HL-60/S4 (cell line): ENCODE measurements at regions not wholly inside any gene's neighbourhood (a gene's known extent, or its start where the extent isn't known, plus 50 kb on each side); places are given as distances from the start of the nearest gene placed in this dataset.
"Not testable (repeated sequence)": the region's sequence is repeated elsewhere in the genome, so short reads cannot be mapped to it uniquely, and the experiment has no call there.

ENCODE experiments used
- in situ Hi-C: fragments of 300-500 bp; cut with MboI; formaldehyde crosslinking; loops from 2 replicates; pipeline ENCODE4 v1.14.3; 2022; ENCODE audit warnings: low sequenced_read_pairs

DNA sequence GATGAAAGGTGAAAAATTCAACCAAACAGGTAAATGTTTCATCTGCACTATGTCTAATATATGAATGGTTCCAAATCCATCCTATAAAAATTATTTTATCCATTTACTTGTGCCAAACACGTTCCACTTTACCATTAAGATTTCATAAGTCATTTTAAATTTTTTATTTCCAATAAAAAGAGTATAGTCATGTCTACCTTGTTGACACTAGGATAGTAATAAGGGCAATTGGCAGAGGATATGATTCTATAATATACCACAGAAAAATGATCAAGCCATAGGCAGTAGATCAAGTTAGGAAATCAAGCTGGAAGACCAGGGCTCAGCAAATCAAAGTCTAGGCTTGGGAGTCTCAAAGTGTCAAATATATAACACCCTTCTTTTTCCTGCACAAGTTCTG, 384.3 kb downstream of the METTL4 start:
- in situ Hi-C loops, result no loop called here

DNA sequence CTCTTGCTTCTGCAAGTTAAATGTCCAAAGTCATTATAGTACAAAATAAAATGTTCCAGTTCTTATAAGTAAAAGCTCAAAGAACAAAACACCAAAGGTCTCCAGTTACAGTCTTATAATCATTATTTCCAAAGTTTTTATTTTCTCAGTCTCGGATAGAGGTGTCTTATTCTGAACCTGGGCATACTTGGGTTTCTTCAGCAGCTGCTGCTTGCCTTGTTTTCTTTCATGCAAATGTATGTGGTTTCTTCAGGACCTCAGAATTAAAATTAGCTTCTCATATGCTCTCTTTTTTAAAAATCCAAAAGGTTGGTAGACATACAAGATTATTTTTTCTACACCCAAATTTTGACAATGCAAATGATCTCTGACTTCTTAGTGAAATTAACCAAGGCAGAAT, 383.0 kb downstream of the METTL4 start:
- in situ Hi-C loops, result no loop called here

DNA sequence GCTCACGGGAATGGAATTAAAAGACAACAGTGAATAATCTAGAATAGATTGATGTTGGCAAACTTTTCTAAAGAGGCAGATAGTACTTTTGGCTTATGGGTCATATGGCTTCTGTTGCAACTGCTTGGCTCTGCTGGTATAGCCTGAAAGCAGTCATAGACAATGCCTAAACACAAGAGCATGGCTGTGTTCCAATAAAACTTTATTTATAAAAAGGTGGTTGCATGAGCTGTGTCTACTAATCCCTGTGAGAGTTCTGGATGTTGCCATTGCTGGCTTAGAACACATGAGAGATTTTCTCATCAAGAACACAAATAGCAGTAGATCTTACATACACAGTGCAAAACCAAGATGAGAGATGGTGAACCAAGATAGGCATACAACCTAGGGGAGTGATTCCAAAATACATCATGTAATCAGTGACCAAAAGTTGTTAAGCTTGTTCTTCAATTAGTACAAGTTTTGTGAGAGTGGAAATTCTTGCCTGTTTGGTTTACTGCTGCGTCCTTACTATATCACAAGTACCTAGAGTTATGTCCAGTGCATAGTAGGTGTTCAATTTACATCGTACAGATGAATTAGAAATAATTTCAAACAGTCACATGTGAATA, 380.0 kb downstream of the METTL4 start:
- in situ Hi-C loops, result no loop called here

DNA sequence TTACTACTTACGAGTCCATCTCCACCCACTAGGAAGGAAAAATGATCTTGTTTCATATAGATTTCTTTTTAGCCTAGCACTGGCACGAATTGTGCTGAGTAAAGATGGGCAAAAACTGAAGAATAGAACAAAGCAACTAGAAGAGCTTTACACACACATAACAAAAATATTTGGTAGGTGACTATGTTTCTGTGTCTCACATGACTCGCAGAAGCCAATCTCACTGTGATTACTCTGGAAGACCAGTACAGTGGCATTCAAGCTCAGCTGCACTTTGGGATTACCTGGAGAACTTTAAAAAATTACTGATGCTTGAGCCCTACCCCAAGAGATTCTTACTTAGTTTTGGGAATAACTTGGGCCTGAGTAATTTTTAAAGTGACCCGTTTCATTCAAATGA, 378.7 kb downstream of the METTL4 start:
- in situ Hi-C loops, result no loop called here

DNA sequence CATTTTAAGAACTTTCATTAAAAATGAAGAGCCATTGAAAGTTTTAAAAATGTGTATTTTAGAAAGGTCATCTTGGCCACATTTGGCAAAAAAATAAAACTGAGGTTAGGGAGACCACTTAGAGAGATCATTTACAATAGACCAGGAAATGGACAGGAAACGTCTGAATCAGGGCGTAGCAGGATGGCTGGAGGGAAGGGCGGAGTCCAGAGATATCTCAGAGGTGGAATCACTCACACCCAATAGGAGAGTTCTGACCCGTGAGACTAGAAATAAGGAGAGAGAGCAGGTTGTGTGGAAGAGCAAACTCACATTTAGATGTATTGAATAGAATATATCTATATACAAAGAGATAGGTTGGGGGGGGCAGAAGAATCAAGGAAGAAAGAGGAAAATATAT, 373.4 kb downstream of the METTL4 start:
- in situ Hi-C loops, result no loop called here

DNA sequence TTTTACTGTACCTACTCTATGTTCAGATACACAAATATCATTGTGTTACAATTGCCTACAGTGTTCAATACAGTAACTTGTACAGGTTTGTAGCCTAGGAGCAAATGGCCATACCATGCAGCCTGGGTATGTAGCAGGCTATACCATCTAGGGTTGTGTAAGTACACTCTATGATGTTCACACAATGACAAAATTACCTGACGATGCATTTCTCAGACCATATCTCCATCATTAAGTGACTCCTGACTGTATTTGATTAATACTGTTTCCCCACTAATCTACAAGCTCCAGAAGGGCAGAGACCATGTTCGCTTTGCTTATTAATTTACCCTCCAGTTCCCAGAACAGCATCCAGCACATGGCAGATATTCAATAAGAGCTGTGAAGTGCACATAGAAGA, 372.2 kb downstream of the METTL4 start:
- in situ Hi-C loops, result no loop called here

DNA sequence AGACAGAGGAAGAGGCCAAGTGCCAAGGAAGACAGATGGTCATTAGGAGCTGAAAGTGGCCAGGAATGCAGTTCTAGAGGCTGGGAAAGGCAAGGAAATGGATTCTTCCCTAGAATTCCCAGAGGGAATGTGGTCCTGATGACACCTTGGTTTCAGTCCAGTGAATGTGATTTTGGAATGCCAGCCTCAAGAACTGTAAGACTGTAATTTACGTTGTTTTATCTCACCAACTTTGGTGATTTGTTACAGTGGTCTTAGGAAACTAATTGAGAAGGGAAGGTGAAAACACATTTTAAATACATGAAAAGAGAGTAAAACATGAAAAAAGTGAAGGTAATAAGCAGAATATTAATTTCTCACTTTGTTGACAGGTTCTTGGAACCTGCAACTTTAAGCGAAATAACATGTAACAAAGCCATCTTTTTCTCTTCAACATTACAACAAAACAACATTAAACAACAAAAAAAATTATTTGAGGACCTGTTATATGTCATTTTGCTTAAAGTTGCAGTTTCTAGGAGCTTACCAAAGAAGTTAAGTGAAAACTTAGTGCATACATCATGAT, 370.2 kb downstream of the METTL4 start:
- in situ Hi-C loops, result no loop called here

DNA sequence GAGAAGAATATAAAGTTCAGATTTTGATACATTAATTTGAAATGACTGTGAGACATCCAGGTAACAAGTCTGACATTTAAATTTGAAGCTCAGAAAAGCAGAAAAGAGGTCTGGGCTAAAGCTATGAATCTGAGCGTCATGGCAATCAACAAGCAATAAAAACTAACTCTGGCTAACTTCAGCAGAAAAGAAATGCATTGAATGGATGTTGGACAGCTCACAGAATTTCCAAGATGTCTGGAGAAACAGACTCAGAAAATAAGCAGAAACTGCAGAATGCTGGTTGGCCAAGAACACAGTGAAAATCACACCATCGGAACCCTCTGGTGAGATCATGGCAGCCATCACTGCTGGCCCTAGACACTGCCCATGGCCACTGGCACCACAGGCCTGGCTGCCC, 366.6 kb downstream of the METTL4 start:
- in situ Hi-C loops, result no loop called here

DNA sequence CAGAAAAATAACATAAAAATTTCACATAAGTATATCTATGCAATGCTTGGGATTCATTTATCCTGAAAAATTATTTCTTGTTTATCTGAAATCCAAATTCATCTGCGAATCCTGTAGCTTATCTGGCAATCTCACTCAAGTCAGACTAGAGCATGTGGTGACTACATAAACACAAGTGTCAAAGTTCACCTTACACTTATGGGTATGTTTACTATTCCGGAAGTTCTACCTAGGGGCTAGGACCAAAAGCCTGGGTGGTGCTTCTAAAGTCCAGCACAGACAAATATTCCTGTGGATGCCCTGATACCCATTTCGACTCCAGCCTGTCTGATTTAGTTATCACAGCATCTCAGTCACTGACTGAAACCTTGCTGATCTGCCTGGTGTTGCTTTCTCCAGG, 364.0 kb downstream of the METTL4 start:
- in situ Hi-C loops, result no loop called here

DNA sequence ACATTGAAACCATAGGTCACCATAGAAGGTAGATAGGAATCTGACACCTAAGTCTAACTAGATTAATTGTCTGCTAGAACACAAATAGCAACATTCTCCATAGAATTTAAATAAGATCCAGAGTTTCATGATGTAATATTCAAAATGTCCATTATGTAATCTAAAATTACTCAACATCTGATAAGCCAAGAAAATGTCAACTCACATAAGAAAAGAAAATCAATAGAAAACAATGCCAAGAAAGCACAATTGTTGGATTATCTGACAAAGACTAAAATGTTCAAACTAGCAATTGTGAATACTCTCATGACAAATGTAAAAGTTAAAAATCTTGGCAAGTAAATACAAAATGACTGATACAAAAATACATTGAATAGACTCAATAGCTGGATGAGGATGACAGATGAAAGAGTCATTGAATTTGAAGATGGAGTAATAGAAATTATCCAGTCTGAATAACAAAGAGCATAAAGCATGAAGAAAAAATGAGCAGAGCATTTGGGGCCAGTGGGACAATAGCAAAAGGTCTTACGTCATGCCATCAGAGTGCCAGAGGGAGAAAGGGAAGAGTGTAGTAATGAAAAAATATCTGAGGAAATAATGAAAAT, 358.6 kb downstream of the METTL4 start:
- in situ Hi-C loops, result no loop called here

DNA sequence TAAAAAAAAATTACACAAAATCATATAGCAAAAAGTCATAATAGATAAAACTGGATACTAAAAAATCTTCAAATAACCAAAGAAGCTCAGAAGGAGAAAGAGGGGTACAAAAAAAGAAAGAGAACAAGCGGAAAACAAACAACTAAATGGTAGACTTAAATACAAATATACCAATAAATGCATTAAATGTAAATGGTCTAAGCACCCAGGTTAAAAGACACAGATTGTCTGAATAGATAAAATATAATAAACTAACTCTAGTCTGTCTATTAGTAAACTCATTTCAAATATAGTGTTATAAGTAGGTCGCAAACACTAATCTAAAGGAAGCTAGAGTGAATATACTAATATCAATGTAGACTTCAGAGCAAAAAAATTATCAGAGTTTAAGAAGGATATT, 357.4 kb downstream of the METTL4 start:
- in situ Hi-C loops, result no loop called here

DNA sequence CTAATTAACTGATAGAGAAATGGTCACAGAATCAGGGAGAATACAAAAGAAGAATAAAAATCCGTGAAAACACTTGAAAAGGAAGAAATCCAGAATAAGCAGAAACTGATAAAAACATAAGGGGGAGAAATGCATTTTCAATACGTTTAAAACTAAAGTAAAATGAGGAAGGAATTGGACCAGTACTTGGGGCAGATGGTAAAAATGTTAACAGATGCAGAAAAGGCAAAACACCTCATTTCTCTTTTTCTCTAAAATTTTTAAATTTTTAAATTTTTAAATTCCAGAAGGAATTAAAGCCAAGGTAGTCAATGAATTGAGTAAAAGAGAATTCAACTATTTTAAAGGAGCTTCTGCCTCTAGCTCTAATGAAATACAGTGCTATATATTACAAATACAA, 353.9 kb downstream of the METTL4 start:
- in situ Hi-C loops, result no loop called here

DNA sequence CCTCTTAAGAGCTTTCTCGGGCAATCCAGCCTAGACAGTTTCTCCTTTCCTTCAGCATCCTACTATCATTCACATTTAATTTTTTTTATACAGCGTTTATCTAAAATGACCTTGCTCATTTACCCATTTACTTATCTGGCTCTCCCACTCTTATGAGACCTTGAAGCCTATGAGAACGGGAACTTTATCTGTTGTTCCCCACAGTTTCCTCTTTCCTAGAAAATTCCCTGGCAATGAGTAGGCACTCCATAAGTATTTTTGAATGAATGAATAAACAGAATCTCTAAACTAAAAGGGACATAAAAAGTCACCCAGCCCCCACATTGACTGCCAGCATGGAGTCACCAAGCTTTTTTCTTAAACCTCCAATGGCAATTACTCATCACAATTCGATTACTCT, 353.2 kb downstream of the METTL4 start:
- in situ Hi-C loops, result no loop called here

DNA sequence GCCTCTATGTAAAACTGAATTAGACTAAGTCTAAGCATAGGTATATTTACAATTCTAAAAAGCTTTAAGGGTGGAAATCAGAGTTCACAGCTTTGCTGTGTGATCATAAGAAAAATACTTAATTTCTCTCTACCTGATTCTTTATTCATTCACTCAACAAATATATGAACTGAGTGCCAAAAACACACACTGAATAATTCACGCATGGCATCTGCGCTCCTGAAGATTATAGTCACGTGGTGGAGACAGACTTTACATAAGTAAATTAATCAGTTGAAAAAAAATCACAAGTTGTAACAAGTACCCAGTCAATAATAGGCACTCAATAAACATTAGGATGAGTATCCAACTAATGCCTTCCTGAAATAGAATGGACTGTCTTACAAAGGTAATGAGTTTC, 351.6 kb downstream of the METTL4 start:
- in situ Hi-C loops, result no loop called here

DNA sequence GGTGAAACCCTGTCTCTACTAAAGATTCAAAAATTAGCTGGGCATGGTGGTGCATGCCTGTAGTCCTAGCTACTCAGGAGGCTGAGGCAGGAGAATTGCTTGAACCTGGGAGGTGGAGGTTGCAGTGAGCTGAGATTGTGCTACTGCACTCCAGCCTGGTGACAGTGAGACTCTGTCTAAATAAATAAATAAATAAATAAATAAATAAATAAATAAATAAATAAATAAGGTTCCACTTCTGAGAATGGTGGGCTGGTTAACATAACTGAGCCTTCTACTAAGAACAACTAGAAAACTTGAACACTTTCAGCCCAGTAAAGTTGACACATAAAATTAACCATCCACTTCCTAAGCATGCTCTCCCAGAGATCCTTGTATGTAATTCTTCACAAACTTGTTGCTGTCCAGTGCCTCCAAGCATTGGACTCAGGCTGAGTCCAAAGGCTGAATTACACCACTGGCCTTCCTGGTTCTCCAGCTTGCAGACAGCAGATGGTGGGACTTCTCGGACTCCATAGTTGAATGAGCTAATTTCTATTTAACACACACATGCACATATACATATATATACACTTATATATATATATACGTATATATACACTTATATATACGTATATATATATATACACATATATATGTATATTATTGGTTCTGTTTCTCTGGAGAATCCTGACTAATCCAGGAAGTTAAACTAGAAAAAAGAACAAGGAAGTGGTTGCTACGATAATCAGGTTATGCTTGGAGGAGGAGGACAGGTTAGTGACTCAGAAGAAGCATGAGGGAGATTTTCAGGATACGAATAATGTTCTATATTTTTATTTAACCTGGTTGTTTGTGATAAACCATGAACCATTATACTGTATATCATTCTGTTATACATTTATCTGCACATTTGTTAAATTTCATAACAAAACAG, 348.8 kb downstream of the METTL4 start:
- in situ Hi-C loops, result no loop called here

DNA sequence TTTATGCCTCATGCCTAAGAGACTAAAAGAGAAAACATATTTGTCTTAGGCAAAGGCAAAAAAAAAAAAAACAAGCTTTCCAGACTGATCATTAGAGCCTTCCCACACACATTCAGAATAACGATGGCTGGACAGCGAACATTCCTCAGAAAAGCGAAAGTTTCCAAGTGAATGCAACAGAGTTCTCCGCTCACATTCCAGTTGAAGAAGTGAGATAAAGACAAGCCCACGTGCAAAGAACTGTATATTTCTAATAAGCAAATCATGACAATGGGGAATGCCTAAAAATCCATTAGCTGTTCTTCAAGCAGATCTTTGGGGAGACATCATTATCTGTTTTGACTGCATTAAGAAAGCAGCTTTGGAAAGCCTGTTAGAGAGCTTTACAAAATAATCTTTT, 347.9 kb downstream of the METTL4 start:
- in situ Hi-C loops, result no loop called here

DNA sequence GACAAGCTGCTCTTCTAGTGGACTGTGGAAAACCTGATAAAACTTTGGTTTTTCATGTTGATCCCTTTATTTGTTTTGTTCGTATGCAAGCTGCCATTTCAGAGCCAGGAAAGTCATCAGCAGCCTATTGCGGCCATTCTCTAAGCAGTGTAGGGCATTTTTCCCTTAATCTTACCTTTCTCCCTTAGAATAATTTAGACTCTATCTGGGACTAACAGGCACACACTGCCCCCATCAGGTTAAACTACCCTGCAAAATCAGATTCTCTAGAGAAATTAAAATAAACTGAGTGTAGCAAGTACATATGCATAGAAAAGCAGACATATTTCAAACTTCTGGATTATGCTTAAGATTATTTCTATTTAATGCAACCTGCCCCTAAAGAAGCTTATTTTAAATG, 347.5 kb downstream of the METTL4 start:
- in situ Hi-C loops, result no loop called here

DNA sequence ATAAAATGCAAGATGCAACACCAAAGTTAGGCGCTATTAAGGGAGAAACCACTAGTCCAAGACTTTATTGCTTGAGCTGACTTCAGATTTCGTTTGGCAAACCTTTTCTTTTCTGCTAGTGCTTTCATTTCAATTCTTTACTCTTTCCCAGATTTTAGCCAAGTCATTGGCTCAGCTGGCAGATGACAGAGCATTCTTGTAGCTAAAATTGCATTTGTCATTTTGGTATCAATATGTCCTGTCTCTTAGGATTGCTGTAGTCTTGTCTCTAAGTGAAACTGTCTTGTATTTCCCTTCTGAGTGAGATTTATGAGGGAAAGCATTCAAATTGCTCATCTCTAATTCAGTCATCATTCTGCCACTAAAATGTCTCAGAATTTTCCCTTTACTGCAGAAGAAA, 335.1 kb downstream of the METTL4 start:
- in situ Hi-C loops, result no loop called here

DNA sequence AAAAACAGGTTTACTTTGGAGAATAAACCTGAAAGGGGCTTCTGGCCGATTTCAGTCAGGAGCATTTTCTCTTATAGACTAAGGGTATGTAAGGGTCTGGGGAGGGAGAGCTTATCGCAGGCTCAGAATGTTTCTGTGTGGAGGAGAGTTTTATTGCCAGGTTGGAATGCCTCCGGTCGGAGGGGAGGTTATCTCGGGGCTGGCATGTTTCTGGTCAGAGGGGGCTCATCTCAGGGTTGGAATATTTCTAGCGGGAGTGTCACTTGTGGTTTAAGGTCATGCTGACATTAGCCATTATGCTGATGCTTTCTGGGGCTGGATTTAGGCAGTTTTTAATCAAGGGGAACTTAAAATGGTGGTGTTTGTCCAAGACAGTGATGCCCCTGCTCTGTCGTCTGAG, 333.6 kb downstream of the METTL4 start:
- in situ Hi-C loops, result no loop called here

DNA sequence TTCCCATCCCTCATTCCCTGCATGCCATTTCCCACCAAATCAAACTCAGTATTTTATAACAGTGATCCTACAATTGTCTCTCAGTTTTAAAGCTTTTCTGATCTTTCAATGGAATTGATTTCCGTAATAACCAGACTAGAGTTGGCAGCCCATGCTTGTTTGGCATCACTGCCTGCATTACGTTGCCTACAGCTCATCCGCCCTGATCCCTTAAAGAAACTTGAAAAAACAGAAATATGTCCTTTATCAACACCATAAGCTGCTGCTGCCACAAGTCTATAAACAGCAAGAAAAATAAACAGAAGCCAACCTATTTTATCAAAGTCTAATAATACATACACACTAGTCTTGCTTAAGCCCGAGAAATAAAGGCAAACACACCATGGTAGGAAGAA, 331.0 kb downstream of the METTL4 start:
- in situ Hi-C loops, result no loop called here

DNA sequence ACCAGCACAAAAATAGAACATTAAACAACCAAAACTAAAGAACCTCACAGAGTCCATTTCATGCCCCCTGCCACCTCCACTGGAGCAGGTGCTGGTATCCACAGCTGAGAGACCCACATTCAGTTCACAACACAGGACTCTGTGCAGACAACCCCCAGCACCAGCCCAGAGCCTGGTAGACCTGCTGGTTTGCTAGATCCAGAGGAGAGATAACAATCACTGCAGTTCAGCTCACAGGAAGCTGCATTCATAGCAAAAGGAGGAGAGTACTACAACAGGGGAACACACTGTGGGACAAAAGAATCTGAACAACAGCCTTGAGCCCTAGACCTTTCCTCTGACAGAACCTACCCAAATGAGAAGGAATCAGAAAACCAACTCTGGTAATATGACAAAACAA, 326.7 kb downstream of the METTL4 start:
- in situ Hi-C loops, result no loop called here

DNA sequence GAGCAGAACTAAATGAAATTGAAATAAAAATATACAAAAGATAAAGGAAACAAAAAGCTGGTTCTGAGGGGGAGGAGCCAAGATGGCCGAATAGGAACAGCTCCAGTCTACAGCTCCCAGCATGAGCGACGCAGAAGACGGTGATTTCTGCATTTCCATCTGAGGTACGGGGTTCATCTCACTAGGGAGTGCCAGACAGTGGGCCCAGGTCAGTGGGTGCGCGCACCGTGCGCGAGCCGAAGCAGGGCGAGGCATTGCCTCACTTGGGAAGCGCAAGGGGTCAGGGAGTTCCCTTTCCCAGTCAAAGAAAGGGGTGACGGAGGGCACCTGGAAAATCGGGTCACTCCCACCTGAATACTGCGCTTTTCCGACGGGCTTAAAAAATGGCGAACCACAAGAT, 324.2 kb downstream of the METTL4 start:
- in situ Hi-C loops, result not testable (repeated sequence)
